ENCODE measurements at regions not wholly inside any gene's neighbourhood (a gene's known extent, or its start where the extent isn't known, plus 50 kb on each side); places are given as distances from the start of the nearest gene placed in this dataset.

- H3K9ac ChIP-seq (ENCODE audit: low read length), result no peak overlapping the region
- H4K5ac ChIP-seq (ENCODE audit: low read length), result no peak overlapping the region
- H3K4ac ChIP-seq (ENCODE audit: low read depth, low read length), result no peak overlapping the region
- no peak overlapping the region for H3K18ac ChIP-seq (ENCODE audit: low read length)
- H2AK5ac ChIP-seq (ENCODE audit: low read length), result no peak overlapping the region
- WGBS (ENCODE audit: extremely low coverage, insufficient coverage, low lambda C conversion rate), result no CpG with 5 or more reads among the region's 3 CpGs
- no peaks in the 10 kb centered on the region for H3K79me2 ChIP-seq (ENCODE audit: control insufficient read depth, insufficient read depth, low read length)
- H3K36me3 ChIP-seq (ENCODE audit: control insufficient read depth, insufficient read depth, low read length), result no peaks in the 10 kb centered on the region
- no peaks in the 10 kb centered on the region for H3K4me1 ChIP-seq (ENCODE audit: control insufficient read depth, low read depth, low read length)
- H2BK5ac ChIP-seq (ENCODE audit: low read length), result no peak overlapping the region
- H3K23ac ChIP-seq (ENCODE audit: low read length), result no peak overlapping the region
- H3K27ac ChIP-seq (ENCODE audit: low read depth, low read length), result no peak overlapping the region
- DNase-seq, result no peak
- no peak overlapping the region for H3K4me2 ChIP-seq (ENCODE audit: low read length)
- H4K8ac ChIP-seq (ENCODE audit: low read depth, low read length), result no peak overlapping the region
- H2BK15ac ChIP-seq (replicated peaks; ENCODE audit: low read depth), result no peak overlapping the region
- H2BK120ac ChIP-seq (ENCODE audit: low read depth, low read length), result no peak overlapping the region
- H3K79me1 ChIP-seq (ENCODE audit: low read length), result no peaks in the 10 kb centered on the region
- H3K27me3 ChIP-seq (ENCODE audit: insufficient read depth, low read length, poor library complexity), result no peaks in the 10 kb centered on the region
- H3K4me3 ChIP-seq (ENCODE audit: low read length), result no peak overlapping the region
- no peak overlapping the region for H3K56ac ChIP-seq (ENCODE audit: low read length)
Observed at GRCh38 chr19:27742041-27742440, 1470.9 kb downstream of the UQCRFS1 start.

GRCh38 chr19:27741236-27741635, 1471.7 kb downstream of the UQCRFS1 start:
- H3K9ac ChIP-seq (ENCODE audit: low read length), result no peak overlapping the region
- no peak overlapping the region for H3K18ac ChIP-seq (ENCODE audit: low read length)
- no peak overlapping the region for H3K27ac ChIP-seq (ENCODE audit: low read depth, low read length)
- H3K4me1 ChIP-seq (ENCODE audit: control insufficient read depth, low read depth, low read length), result no peaks in the 10 kb centered on the region
- no peaks in the 10 kb centered on the region for H3K36me3 ChIP-seq (ENCODE audit: control insufficient read depth, insufficient read depth, low read length)
- no peak overlapping the region for H2BK15ac ChIP-seq (replicated peaks; ENCODE audit: low read depth)
- DNase-seq, result no peak
- H2BK120ac ChIP-seq (ENCODE audit: low read depth, low read length), result no peak overlapping the region
- H4K8ac ChIP-seq (ENCODE audit: low read depth, low read length), result no peak overlapping the region
- no peaks in the 10 kb centered on the region for H3K79me2 ChIP-seq (ENCODE audit: control insufficient read depth, insufficient read depth, low read length)
- no peak overlapping the region for H3K4ac ChIP-seq (ENCODE audit: low read depth, low read length)
- no peak overlapping the region for H2AK5ac ChIP-seq (ENCODE audit: low read length)
- H3K56ac ChIP-seq (ENCODE audit: low read length), result no peak overlapping the region
- no peak overlapping the region for H3K4me2 ChIP-seq (ENCODE audit: low read length)
- H3K27me3 ChIP-seq (ENCODE audit: insufficient read depth, low read length, poor library complexity), result no peaks in the 10 kb centered on the region
- H3K4me3 ChIP-seq (ENCODE audit: low read length), result no peak overlapping the region
- H3K23ac ChIP-seq (ENCODE audit: low read length), result no peak overlapping the region
- no peaks in the 10 kb centered on the region for H3K79me1 ChIP-seq (ENCODE audit: low read length)
- H4K5ac ChIP-seq (ENCODE audit: low read length), result no peak overlapping the region
- WGBS (ENCODE audit: extremely low coverage, insufficient coverage, low lambda C conversion rate), result no CpG with 5 or more reads among the region's 8 CpGs
- H2BK5ac ChIP-seq (ENCODE audit: low read length), result no peak overlapping the region

- H3K27ac ChIP-seq (ENCODE audit: low read depth, low read length), result no peak overlapping the region
- H3K27me3 ChIP-seq (ENCODE audit: insufficient read depth, low read length, poor library complexity), result no peaks in the 10 kb centered on the region
- no peak overlapping the region for H2BK15ac ChIP-seq (replicated peaks; ENCODE audit: low read depth)
- H3K4ac ChIP-seq (ENCODE audit: low read depth, low read length), result no peak overlapping the region
- no peaks in the 10 kb centered on the region for H3K79me1 ChIP-seq (ENCODE audit: low read length)
- H3K36me3 ChIP-seq (ENCODE audit: control insufficient read depth, insufficient read depth, low read length), result no peaks in the 10 kb centered on the region
- no peak overlapping the region for H3K9ac ChIP-seq (ENCODE audit: low read length)
- DNase-seq, result no peak
- H2BK5ac ChIP-seq (ENCODE audit: low read length), result no peak overlapping the region
- no CpG with 5 or more reads among the region's 3 CpGs for WGBS (ENCODE audit: extremely low coverage, insufficient coverage, low lambda C conversion rate)
- no peak overlapping the region for H3K4me2 ChIP-seq (ENCODE audit: low read length)
- no peak overlapping the region for H3K23ac ChIP-seq (ENCODE audit: low read length)
- H3K4me3 ChIP-seq (ENCODE audit: low read length), result no peak overlapping the region
- no peak overlapping the region for H2BK120ac ChIP-seq (ENCODE audit: low read depth, low read length)
- no peaks in the 10 kb centered on the region for H3K79me2 ChIP-seq (ENCODE audit: control insufficient read depth, insufficient read depth, low read length)
- H3K4me1 ChIP-seq (ENCODE audit: control insufficient read depth, low read depth, low read length), result no peaks in the 10 kb centered on the region
- H2AK5ac ChIP-seq (ENCODE audit: low read length), result no peak overlapping the region
- H3K18ac ChIP-seq (ENCODE audit: low read length), result no peak overlapping the region
- H4K5ac ChIP-seq (ENCODE audit: low read length), result no peak overlapping the region
- no peak overlapping the region for H4K8ac ChIP-seq (ENCODE audit: low read depth, low read length)
- H3K56ac ChIP-seq (ENCODE audit: low read length), result no peak overlapping the region
Observed at GRCh38 chr19:27740396-27740795, 1472.6 kb downstream of the UQCRFS1 start.

GRCh38 chr19:27738569-27739193, 1474.3 kb downstream of the UQCRFS1 start:
- no peak overlapping the region for H3K4me3 ChIP-seq (ENCODE audit: low read length)
- no peak overlapping the region for H3K4me2 ChIP-seq (ENCODE audit: low read length)
- H3K56ac ChIP-seq (ENCODE audit: low read length), result no peak overlapping the region
- H3K27me3 ChIP-seq (ENCODE audit: insufficient read depth, low read length, poor library complexity), result no peaks in the 10 kb centered on the region
- H3K23ac ChIP-seq (ENCODE audit: low read length), result no peak overlapping the region
- H4K8ac ChIP-seq (ENCODE audit: low read depth, low read length), result no peak overlapping the region
- no peak overlapping the region for H3K4ac ChIP-seq (ENCODE audit: low read depth, low read length)
- H3K4me1 ChIP-seq (ENCODE audit: control insufficient read depth, low read depth, low read length), result no peaks in the 10 kb centered on the region
- H2BK5ac ChIP-seq (ENCODE audit: low read length), result no peak overlapping the region
- no peak overlapping the region for H4K5ac ChIP-seq (ENCODE audit: low read length)
- H2BK120ac ChIP-seq (ENCODE audit: low read depth, low read length), result no peak overlapping the region
- no peak overlapping the region for H3K9ac ChIP-seq (ENCODE audit: low read length)
- no peaks in the 10 kb centered on the region for H3K36me3 ChIP-seq (ENCODE audit: control insufficient read depth, insufficient read depth, low read length)
- H2AK5ac ChIP-seq (ENCODE audit: low read length), result no peak overlapping the region
- H3K79me2 ChIP-seq (ENCODE audit: control insufficient read depth, insufficient read depth, low read length), result no peaks in the 10 kb centered on the region
- no peaks in the 10 kb centered on the region for H3K79me1 ChIP-seq (ENCODE audit: low read length)
- no peak overlapping the region for H3K27ac ChIP-seq (ENCODE audit: low read depth, low read length)
- no CpG with 5 or more reads among the region's 7 CpGs for WGBS (ENCODE audit: extremely low coverage, insufficient coverage, low lambda C conversion rate)
- no peak overlapping the region for H3K18ac ChIP-seq (ENCODE audit: low read length)
- no peak overlapping the region for H2BK15ac ChIP-seq (replicated peaks; ENCODE audit: low read depth)
- DNase-seq, result no peak

- Histone ChIP-seq H3K4ac (ENCODE audit: low read depth, low read length) (no peak overlapping the region), H3K27me3 (ENCODE audit: insufficient read depth, low read length, poor library complexity) (no peaks in the 10 kb centered on the region), H3K56ac (ENCODE audit: low read length) (no peak overlapping the region), H4K8ac (ENCODE audit: low read depth, low read length) (no peak overlapping the region), H3K4me1 (ENCODE audit: control insufficient read depth, low read depth, low read length) (no peaks in the 10 kb centered on the region), H3K36me3 (ENCODE audit: control insufficient read depth, insufficient read depth, low read length) (no peaks in the 10 kb centered on the region), H3K79me2 (ENCODE audit: control insufficient read depth, insufficient read depth, low read length) (no peaks in the 10 kb centered on the region), H4K5ac (ENCODE audit: low read length) (no peak overlapping the region), H2BK5ac (ENCODE audit: low read length) (no peak overlapping the region), H3K79me1 (ENCODE audit: low read length) (no peaks in the 10 kb centered on the region), H2BK120ac (ENCODE audit: low read depth, low read length) (no peak overlapping the region), H3K4me2 (ENCODE audit: low read length) (no peak overlapping the region), H3K23ac (ENCODE audit: low read length) (no peak overlapping the region), H3K4me3 (ENCODE audit: low read length) (no peak overlapping the region), H3K18ac (ENCODE audit: low read length) (no peak overlapping the region), H3K27ac (ENCODE audit: low read depth, low read length) (no peak overlapping the region), H2AK5ac (ENCODE audit: low read length) (no peak overlapping the region), H2BK15ac (replicated peaks; ENCODE audit: low read depth) (no peak overlapping the region), H3K9ac (ENCODE audit: low read length) (no peak overlapping the region)
- DNase-seq, result no peak
- WGBS (ENCODE audit: extremely low coverage, insufficient coverage, low lambda C conversion rate), result no CpG with 5 or more reads among the region's 4 CpGs
Observed at GRCh38 chr19:27736225-27736624, 1476.7 kb downstream of the UQCRFS1 start.

GRCh38 chr19:27735314-27735713, 1477.6 kb downstream of the UQCRFS1 start:
- Histone ChIP-seq H3K56ac (ENCODE audit: low read length) (no peak overlapping the region), H2BK120ac (ENCODE audit: low read depth, low read length) (no peak overlapping the region), H2AK5ac (ENCODE audit: low read length) (no peak overlapping the region), H3K79me1 (ENCODE audit: low read length) (no peaks in the 10 kb centered on the region), H3K79me2 (ENCODE audit: control insufficient read depth, insufficient read depth, low read length) (no peaks in the 10 kb centered on the region), H2BK5ac (ENCODE audit: low read length) (no peak overlapping the region), H3K9ac (ENCODE audit: low read length) (no peak overlapping the region), H3K4ac (ENCODE audit: low read depth, low read length) (no peak overlapping the region), H3K23ac (ENCODE audit: low read length) (no peak overlapping the region), H3K18ac (ENCODE audit: low read length) (no peak overlapping the region), H2BK15ac (replicated peaks; ENCODE audit: low read depth) (no peak overlapping the region), H3K4me3 (ENCODE audit: low read length) (no peak overlapping the region), H3K27me3 (ENCODE audit: insufficient read depth, low read length, poor library complexity) (no peaks in the 10 kb centered on the region), H3K36me3 (ENCODE audit: control insufficient read depth, insufficient read depth, low read length) (no peaks in the 10 kb centered on the region), H4K8ac (ENCODE audit: low read depth, low read length) (no peak overlapping the region), H3K4me1 (ENCODE audit: control insufficient read depth, low read depth, low read length) (no peaks in the 10 kb centered on the region), H4K5ac (ENCODE audit: low read length) (no peak overlapping the region), H3K27ac (ENCODE audit: low read depth, low read length) (no peak overlapping the region), H3K4me2 (ENCODE audit: low read length) (no peak overlapping the region)
- no peak for DNase-seq
- WGBS (ENCODE audit: extremely low coverage, insufficient coverage, low lambda C conversion rate), result no CpG with 5 or more reads among the region's 5 CpGs

All from mesendoderm (in vitro differentiated cells).